H1 (cell line): ENCODE measurements at regions not wholly inside any gene's neighbourhood (a gene's known extent, or its start where the extent isn't known, plus 50 kb on each side); places are given as distances from the start of the nearest gene placed in this dataset.

Experiments
- CTCF ChIA-PET: fragments of 300-600 bp; sonication (Branson Sonifier 250); formaldehyde crosslinking; loops from one replicate; lab custom pipeline; 2021; ENCODE audit not compliant: partially characterized antibody; lab: Charles Lee
- POLR2A ChIA-PET: fragments of 300-600 bp; sonication (Branson Sonifier 250); formaldehyde crosslinking; loops from one replicate; lab custom pipeline; 2021; ENCODE audit warnings: inconsistent platforms; ENCODE audit not compliant: partially characterized antibody; lab: Charles Lee
- DNase-seq, 2 experiments: peaks; one replicate each; pipeline versions ENCODE4 v3.0.0 to v3.0.0-alpha.2; 2010 to 2022; ENCODE audit warnings: low spot score in 2 of 2, low read depth in 1 of 2, mixed read lengths in 1 of 2
- FAIRE-seq: peaks from 2 replicates; lab custom pipeline; 2011; peaks lifted over from hg19 to GRCh38; lab: Jason Lieb, UNC
- H2AFZ ChIP-seq: 2 replicates; pipeline ENCODE4 v1.8.1; 2012; ENCODE audit warnings: low read length, inconsistent platforms
- H2AK5ac ChIP-seq: 2 replicates; pipeline ENCODE4 v1.6.1; 2013; ENCODE audit warnings: low read depth, low read length
- H2BK120ac ChIP-seq: replicated peaks from 2 replicates; pipeline ENCODE3; 2013; ENCODE audit warnings: low read depth, low read length, inconsistent platforms
- H2BK12ac ChIP-seq: 2 replicates; pipeline ENCODE4 v1.6.1; 2013; ENCODE audit warnings: low read depth, low read length
- H2BK15ac ChIP-seq: 2 replicates; pipeline ENCODE4 v1.6.1; 2013; ENCODE audit warnings: low read length
- H2BK20ac ChIP-seq: 2 replicates; pipeline ENCODE4 v1.6.1; 2013; ENCODE audit warnings: low read length
- H2BK5ac ChIP-seq: 2 replicates; pipeline ENCODE4 v1.6.1; 2013; ENCODE audit warnings: low read depth, low read length
- H3K14ac ChIP-seq: 2 replicates; pipeline ENCODE4 v1.6.1; 2013; ENCODE audit warnings: inconsistent platforms; ENCODE audit not compliant: insufficient read length
- H3K18ac ChIP-seq: 2 replicates; pipeline ENCODE4 v1.6.1; 2013; ENCODE audit warnings: low read length; ENCODE audit errors: extremely low read depth
- H3K23ac ChIP-seq: 2 replicates; pipeline ENCODE4 v1.6.1; 2013; ENCODE audit warnings: inconsistent platforms; ENCODE audit not compliant: insufficient read length
- H3K23me2 ChIP-seq: 2 replicates; pipeline ENCODE4 v1.6.1; 2013; ENCODE audit warnings: low read depth, low read length
- H3K27ac ChIP-seq: 2 replicates; pipeline ENCODE4 v1.6.1; 2011; ENCODE audit warnings: low read depth, low read length, inconsistent platforms
- H3K27me3 ChIP-seq, 4 experiments: replicated peaks in 1 of 4; 1 replicate in 1 of 4; 2 replicates in 3 of 4; pipeline versions ENCODE4 v1.6.1 to v1.8.1; 2011 to 2013; ENCODE audit warnings: low read length in 3 of 4, mild to moderate bottlenecking in 3 of 4, inconsistent platforms in 2 of 4, mixed read lengths in 2 of 4, moderate library complexity in 1 of 4; ENCODE audit not compliant: control insufficient read depth in 3 of 4, insufficient read depth in 3 of 4; ENCODE audit errors: extremely low read depth in 1 of 4
- H3K36me3 ChIP-seq, 4 experiments: 2 replicates each; pipeline versions ENCODE4 v1.6.1 to v1.8.1; 2011 to 2013; ENCODE audit warnings: mild to moderate bottlenecking in 4 of 4, low read length in 3 of 4, moderate library complexity in 2 of 4, control low read depth in 1 of 4, inconsistent platforms in 1 of 4; ENCODE audit not compliant: insufficient read depth in 4 of 4, control insufficient read depth in 2 of 4
- H3K4ac ChIP-seq: replicated peaks from 2 replicates; pipeline ENCODE3; 2013; ENCODE audit warnings: low read length, low read depth, mixed read lengths, inconsistent platforms; ENCODE audit not compliant: insufficient read length
- H3K4me1 ChIP-seq, 4 experiments: replicated peaks in 1 of 4; 1 replicate in 1 of 4; 2 replicates in 3 of 4; pipeline versions ENCODE4 v1.6.1 to v1.8.1; 2011 to 2013; ENCODE audit warnings: low read length in 3 of 4, inconsistent platforms in 2 of 4, mixed read lengths in 1 of 4; ENCODE audit not compliant: insufficient read depth in 4 of 4, control insufficient read depth in 3 of 4
- H3K4me2 ChIP-seq, 2 experiments: 2 replicates each; pipeline versions ENCODE4 v1.6.1 to v1.8.1; 2011 to 2013; ENCODE audit warnings: low read depth in 2 of 2, low read length in 2 of 2, control low read depth in 1 of 2, inconsistent platforms in 1 of 2, mild to moderate bottlenecking in 1 of 2; ENCODE audit not compliant: insufficient read depth in 1 of 2
- H3K4me3 ChIP-seq, 4 experiments: fragments of 200-600, 300-600 bp in 1 of 4; sonication (generic), shearing (Covaris generic), sonication (Bioruptor Twin) in 1 of 4; 2 replicates each; pipeline versions ENCODE4 v1.5.1 to v1.8.1; 2011 to 2016; ENCODE audit warnings: low read length in 4 of 4, low read depth in 3 of 4, control low read depth in 2 of 4, inconsistent platforms in 2 of 4, mild to moderate bottlenecking in 2 of 4, mixed read lengths in 1 of 4, moderate library complexity in 1 of 4; ENCODE audit not compliant: insufficient read depth in 2 of 4; ENCODE audit errors: extremely low read depth in 1 of 4
- H3K56ac ChIP-seq: replicated peaks from 2 replicates; pipeline ENCODE3; 2013; ENCODE audit warnings: low read depth, mild to moderate bottlenecking, mixed read lengths, low read length, inconsistent platforms; ENCODE audit not compliant: insufficient read length
- H3K79me1 ChIP-seq: 2 replicates; pipeline ENCODE4 v1.6.1; 2013; ENCODE audit warnings: low read depth, low read length, control low read depth
- H3K79me2 ChIP-seq, 2 experiments: 2 replicates each; pipeline versions ENCODE4 v1.6.1 to v1.8.1; 2012 to 2013; ENCODE audit warnings: low read length in 2 of 2, mild to moderate bottlenecking in 2 of 2, inconsistent platforms in 1 of 2; ENCODE audit not compliant: insufficient read depth in 2 of 2, control insufficient read depth in 1 of 2
- H3K9ac ChIP-seq, 4 experiments: replicated peaks in 1 of 4; 1 replicate in 1 of 4; 2 replicates in 3 of 4; pipeline versions ENCODE4 v1.6.1 to v1.8.1; 2011 to 2013; ENCODE audit warnings: low read depth in 3 of 4, low read length in 3 of 4, control low read depth in 2 of 4, mild to moderate bottlenecking in 2 of 4, moderate library complexity in 2 of 4, inconsistent platforms in 1 of 4; ENCODE audit errors: extremely low read depth in 1 of 4
- H3K9me3 ChIP-seq, 2 experiments: 2 replicates each; pipeline versions ENCODE4 v1.6.1 to v1.8.1; 2012 to 2013; ENCODE audit warnings: mild to moderate bottlenecking in 2 of 2, moderate library complexity in 2 of 2, control low read depth in 1 of 2, inconsistent platforms in 1 of 2, low read depth in 1 of 2, low read length in 1 of 2, mixed read lengths in 1 of 2; ENCODE audit not compliant: insufficient read depth in 2 of 2
- H4K20me1 ChIP-seq, 2 experiments: replicated peaks in 1 of 2; 2 replicates each; pipeline versions ENCODE3 to v1.8.1; 2011 to 2013; ENCODE audit warnings: inconsistent platforms in 2 of 2, low read length in 2 of 2, mild to moderate bottlenecking in 1 of 2; ENCODE audit not compliant: insufficient read depth in 2 of 2, control insufficient read depth in 1 of 2
- H4K5ac ChIP-seq: 2 replicates; pipeline ENCODE4 v1.6.1; 2013; ENCODE audit warnings: low read length, low read depth, mixed read lengths, inconsistent platforms; ENCODE audit not compliant: insufficient read length
- H4K8ac ChIP-seq: 2 replicates; pipeline ENCODE4 v1.8.0; 2013; ENCODE audit warnings: mild to moderate bottlenecking, moderate library complexity, low read length, inconsistent platforms; ENCODE audit not compliant: insufficient read depth; ENCODE audit errors: extremely low read depth
- H4K91ac ChIP-seq: replicated peaks from 2 replicates; pipeline ENCODE3; 2013; ENCODE audit warnings: low read length, mixed read lengths, inconsistent platforms; ENCODE audit not compliant: insufficient read length
- ASH2L ChIP-seq: fragments of 200-600, 300-600 bp; sonication (generic); IDR thresholded peaks from one replicate; pipeline ENCODE4 v1.7.1; 2017; ENCODE audit warnings: low read length
- ATF3 ChIP-seq: IDR thresholded peaks from 2 replicates; pipeline ENCODE4 v1.6.1; 2011; ENCODE audit warnings: low read depth, mild to moderate bottlenecking, low read length; ENCODE audit not compliant: insufficient read depth
- EGR1 ChIP-seq: IDR thresholded peaks from 2 replicates; pipeline ENCODE4 v1.6.1; 2011; ENCODE audit warnings: low read depth, low read length, borderline replicate concordance
- GTF2F1 ChIP-seq: IDR thresholded peaks from 2 replicates; pipeline ENCODE4 v1.6.1; 2012; ENCODE audit warnings: low read depth, low read length, improper control_type of control experiment, borderline replicate concordance
- KDM1A ChIP-seq: fragments of 200-600, 300-600 bp; sonication (generic); IDR thresholded peaks from 2 replicates; pipeline ENCODE4 v1.7.1; 2016; ENCODE audit warnings: mild to moderate bottlenecking, low read length, borderline replicate concordance
- NRF1 ChIP-seq: IDR thresholded peaks from 2 replicates; pipeline ENCODE4 v1.6.1; 2011; ENCODE audit warnings: mild to moderate bottlenecking, low read depth, low read length, improper control_type of control experiment
- RBBP5 ChIP-seq: IDR thresholded peaks from 2 replicates; pipeline ENCODE4 v1.7.1; 2012; ENCODE audit warnings: low read depth, mild to moderate bottlenecking, inconsistent platforms, low read length, moderate library complexity, borderline replicate concordance
- RFX5 ChIP-seq: IDR thresholded peaks from 2 replicates; pipeline ENCODE4 v1.6.1; 2011; ENCODE audit warnings: low read depth, low read length, improper control_type of control experiment, borderline replicate concordance
- RXRA ChIP-seq: IDR thresholded peaks from 2 replicates; pipeline ENCODE4 v1.6.1; 2011; ENCODE audit warnings: low read depth, mild to moderate bottlenecking, low read length, moderate library complexity; ENCODE audit not compliant: insufficient read depth
- SIRT6 ChIP-seq: IDR thresholded peaks from one replicate; pipeline ENCODE4 v1.7.1; 2012; ENCODE audit warnings: low read length, inconsistent platforms
- WGBS, 2 experiments: shearing (Covaris generic) in 1 of 2; methylation state at CpG; one replicate each; pipeline versions ENCODE4 v1.1.6 to v1.1.7; 2013 to 2015; ENCODE audit warnings: low lambda C conversion rate in 2 of 2, mixed read lengths in 2 of 2, inconsistent platforms in 1 of 2, low coverage in 1 of 2, missing lambda C conversion rate in 1 of 2; ENCODE audit not compliant: insufficient replicate concordance in 2 of 2, insufficient coverage in 1 of 2, insufficient read length in 1 of 2; ENCODE audit errors: extremely low coverage in 1 of 2, missing lambda C conversion rate in 1 of 2; 5-methylcytosine and 5-hydroxymethylcytosine counted together
- TF ChIP-seq, protein P1 (sequence below), 3 experiments: IDR thresholded peaks; 1 replicate in 2 of 3; 2 replicates in 1 of 3; pipeline versions ENCODE4 v1.5.1 to v1.6.1; 2011; ENCODE audit warnings: low read length in 3 of 3, mild to moderate bottlenecking in 3 of 3, inconsistent platforms in 2 of 3, low read depth in 1 of 3, moderate library complexity in 1 of 3; ENCODE audit not compliant: insufficient read depth in 1 of 3; ENCODE audit errors: control extremely low read depth in 1 of 3

- no peaks in the 10 kb centered on the region for H3K4me1 ChIP-seq
- no peaks in the 10 kb centered on the region for H3K23me2 ChIP-seq
- DNase-seq (no peak), FAIRE-seq (no peak)
- H2BK5ac ChIP-seq: no peak overlapping the region
- H3K9me3 ChIP-seq: 0 out of 4 replicates have a peak, but pooled peaks cover 0 to 2% of the 10 kb centered on the region in 2 experiments
- no peaks in the 10 kb centered on the region for H3K79me2 ChIP-seq
- POLR2A ChIA-PET: no interaction called here
- H2AK5ac ChIP-seq: no peak overlapping the region
- H2BK15ac ChIP-seq: no peak overlapping the region
- CTCF ChIA-PET: no interaction called here
- H3K4ac ChIP-seq: no peak overlapping the region
- no peak overlapping the region for H3K14ac ChIP-seq
- no peak overlapping the region for H4K8ac ChIP-seq
- no peaks in the 10 kb centered on the region for H4K20me1 ChIP-seq
- no peak overlapping the region for H4K5ac ChIP-seq
- no peak overlapping the region for H2BK20ac ChIP-seq
- H3K56ac ChIP-seq: no peak overlapping the region
- H3K4me2 ChIP-seq: no peak overlapping the region
- no peaks in the 10 kb centered on the region for H3K27me3 ChIP-seq
- no peaks in the 10 kb centered on the region for H3K79me1 ChIP-seq
- no peaks in the 10 kb centered on the region for H3K36me3 ChIP-seq
- no peak overlapping the region for H3K18ac ChIP-seq
- no peak overlapping the region for H2BK12ac ChIP-seq
- no peak overlapping the region for H3K23ac ChIP-seq
- no peak overlapping the region for H2BK120ac ChIP-seq
- H2AFZ ChIP-seq: no peak overlapping the region
- no peak overlapping the region for H3K4me3 ChIP-seq
- H3K9ac ChIP-seq: no peak overlapping the region
- no peak overlapping the region for H4K91ac ChIP-seq
- WGBS, 2 experiments: 89% methylated on average over 2 of the region's 2 CpGs; no CpG with 5 or more reads in 1 of the 2 experiments
- no peak overlapping the region for H3K27ac ChIP-seq
- TF ChIP-seq RXRA (no peak), RFX5 (no peak), GTF2F1 (no peak), ATF3 (no peak), RBBP5 (no peak), KDM1A (no peak), NRF1 (no peak), SIRT6 (no peak), EGR1 (no peak), ASH2L (no peak)
- TF ChIP-seq, protein P1, sequence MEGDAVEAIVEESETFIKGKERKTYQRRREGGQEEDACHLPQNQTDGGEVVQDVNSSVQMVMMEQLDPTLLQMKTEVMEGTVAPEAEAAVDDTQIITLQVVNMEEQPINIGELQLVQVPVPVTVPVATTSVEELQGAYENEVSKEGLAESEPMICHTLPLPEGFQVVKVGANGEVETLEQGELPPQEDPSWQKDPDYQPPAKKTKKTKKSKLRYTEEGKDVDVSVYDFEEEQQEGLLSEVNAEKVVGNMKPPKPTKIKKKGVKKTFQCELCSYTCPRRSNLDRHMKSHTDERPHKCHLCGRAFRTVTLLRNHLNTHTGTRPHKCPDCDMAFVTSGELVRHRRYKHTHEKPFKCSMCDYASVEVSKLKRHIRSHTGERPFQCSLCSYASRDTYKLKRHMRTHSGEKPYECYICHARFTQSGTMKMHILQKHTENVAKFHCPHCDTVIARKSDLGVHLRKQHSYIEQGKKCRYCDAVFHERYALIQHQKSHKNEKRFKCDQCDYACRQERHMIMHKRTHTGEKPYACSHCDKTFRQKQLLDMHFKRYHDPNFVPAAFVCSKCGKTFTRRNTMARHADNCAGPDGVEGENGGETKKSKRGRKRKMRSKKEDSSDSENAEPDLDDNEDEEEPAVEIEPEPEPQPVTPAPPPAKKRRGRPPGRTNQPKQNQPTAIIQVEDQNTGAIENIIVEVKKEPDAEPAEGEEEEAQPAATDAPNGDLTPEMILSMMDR (IDR thresholded peaks at IDR 0.05; ENCODE audit: control extremely low read depth in 1 of 3, insufficient read depth in 1 of 3, low read depth in 1 of 3, low read length in 3 of 3): no peak
Measured at GRCh38 chr13:88675347-88675996, 1004.3 kb downstream of the SLITRK5 start.
